Central memory CD8-positive, alpha-beta T cell (primary cell): ENCODE measurements at regions not wholly inside any gene's neighbourhood (a gene's known extent, or its start where the extent isn't known, plus 50 kb on each side); places are given as distances from the start of the nearest gene placed in this dataset.
"Not testable (repeated sequence)": the region's sequence is repeated elsewhere in the genome, so short reads cannot be mapped to it uniquely, and the experiment has no call there.

Source experiments
- ATAC-seq: fragments of 150-1000 bp; cut with Tn5 transposase; replicated peaks from 2 replicates; pipeline ENCODE4 v1.10.0; 2022; ENCODE audit warnings: mild to moderate bottlenecking, moderate FRiP score, moderate number of reproducible peaks; ENCODE audit not compliant: poor library complexity, severe bottlenecking; ENCODE audit errors: extremely low read depth
- DNase-seq, 2 donors: peaks; one replicate each; pipeline ENCODE4 v3.0.0; 2021; ENCODE audit warnings: low spot score in 2 of 2
- H3K27ac Mint-ChIP-seq: one replicate; pipeline ENCODE4 v1.8.0; 2022; ENCODE audit warnings: low read depth, mild to moderate bottlenecking, moderate library complexity, mixed read lengths
- H3K27me3 Mint-ChIP-seq: one replicate; pipeline ENCODE4 v1.8.0; 2022; ENCODE audit warnings: mixed read lengths
- H3K36me3 Mint-ChIP-seq: one replicate; pipeline ENCODE4 v1.8.0; 2022; ENCODE audit warnings: mild to moderate bottlenecking, moderate library complexity, mixed read lengths; ENCODE audit not compliant: insufficient read depth
- H3K4me1 Mint-ChIP-seq: one replicate; pipeline ENCODE4 v1.8.0; 2022; ENCODE audit warnings: mixed read lengths
- H3K4me3 Mint-ChIP-seq: one replicate; pipeline ENCODE4 v1.8.0; 2022; ENCODE audit warnings: mild to moderate bottlenecking, moderate library complexity, mixed read lengths
- H3K9me3 Mint-ChIP-seq: one replicate; pipeline ENCODE4 v1.8.0; 2022; ENCODE audit warnings: mixed read lengths

- DNase-seq, H3K27me3 Mint-ChIP-seq, H3K4me1 Mint-ChIP-seq, H3K36me3 Mint-ChIP-seq, ATAC-seq, H3K9me3 Mint-ChIP-seq, H3K4me3 Mint-ChIP-seq, H3K27ac Mint-ChIP-seq: not testable (repeated sequence)
These were observed 76.8 kb upstream of the DST start for GRCh38 chr6:56719315-56720058.

GRCh38 chr6:56718236-56718635 is 75.5 kb upstream of the DST start:
- no peak for DNase-seq
- Mint-ChIP-seq H3K4me1 (no peaks in the 10 kb centered on the region), H3K4me3 (no peak overlapping the region), H3K27ac (no peak overlapping the region), H3K9me3 (peaks cover 5% of the 10 kb centered on the region), H3K36me3 (no peaks in the 10 kb centered on the region), H3K27me3 (no peaks in the 10 kb centered on the region)
- no peak for ATAC-seq

DNA sequence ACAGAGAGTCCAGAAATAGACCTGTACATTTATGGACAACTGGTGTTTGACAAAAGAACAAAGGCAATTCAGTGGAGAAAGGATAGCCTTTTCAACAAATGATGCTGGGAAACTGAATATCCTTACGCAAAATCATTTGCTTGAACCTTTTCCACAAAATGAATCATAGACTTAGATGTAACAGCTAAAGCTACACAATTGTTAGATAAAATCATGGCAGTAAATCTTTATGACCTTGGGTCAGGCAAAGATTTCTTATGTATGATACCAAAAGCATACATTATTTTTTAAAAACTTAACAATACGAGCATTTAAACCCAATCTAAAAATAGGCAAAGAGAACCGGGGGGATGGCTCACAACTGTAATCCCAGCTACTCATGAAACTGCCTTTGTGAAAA is 73.5 kb upstream of the DST start:
- no peaks in the 10 kb centered on the region for H3K36me3 Mint-ChIP-seq
- peaks cover 5% of the 10 kb centered on the region for H3K9me3 Mint-ChIP-seq
- H3K27ac Mint-ChIP-seq: no peak overlapping the region
- H3K4me1 Mint-ChIP-seq: no peaks in the 10 kb centered on the region
- ATAC-seq (no peak), DNase-seq (no peak)
- no peak overlapping the region for H3K4me3 Mint-ChIP-seq
- no peaks in the 10 kb centered on the region for H3K27me3 Mint-ChIP-seq

DNA sequence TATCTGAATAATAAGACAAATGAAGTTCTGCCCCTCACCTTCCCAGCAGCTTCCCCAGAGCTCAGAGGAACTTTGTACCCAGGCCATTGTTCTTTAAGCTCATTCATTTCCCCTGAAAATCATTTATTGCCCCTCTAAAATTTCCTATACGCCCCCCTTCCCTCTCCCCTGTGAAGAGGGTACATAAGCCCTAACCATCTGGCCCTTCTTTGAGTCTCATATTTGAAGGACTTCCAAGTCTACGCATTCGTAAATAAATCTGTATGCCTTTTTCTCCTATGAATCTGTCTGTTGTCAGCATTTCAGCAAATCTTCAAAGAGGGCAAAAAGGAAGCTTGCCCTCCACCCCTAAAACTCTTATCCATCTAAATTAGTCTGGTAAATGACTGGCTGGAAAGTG is 73.1 kb upstream of the DST start:
- peaks cover 5% of the 10 kb centered on the region for H3K9me3 Mint-ChIP-seq
- DNase-seq (no peak), ATAC-seq (no peak)
- no peaks in the 10 kb centered on the region for H3K36me3 Mint-ChIP-seq
- no peak overlapping the region for H3K4me3 Mint-ChIP-seq
- no peaks in the 10 kb centered on the region for H3K4me1 Mint-ChIP-seq
- H3K27ac Mint-ChIP-seq: no peak overlapping the region
- no peaks in the 10 kb centered on the region for H3K27me3 Mint-ChIP-seq

DNA sequence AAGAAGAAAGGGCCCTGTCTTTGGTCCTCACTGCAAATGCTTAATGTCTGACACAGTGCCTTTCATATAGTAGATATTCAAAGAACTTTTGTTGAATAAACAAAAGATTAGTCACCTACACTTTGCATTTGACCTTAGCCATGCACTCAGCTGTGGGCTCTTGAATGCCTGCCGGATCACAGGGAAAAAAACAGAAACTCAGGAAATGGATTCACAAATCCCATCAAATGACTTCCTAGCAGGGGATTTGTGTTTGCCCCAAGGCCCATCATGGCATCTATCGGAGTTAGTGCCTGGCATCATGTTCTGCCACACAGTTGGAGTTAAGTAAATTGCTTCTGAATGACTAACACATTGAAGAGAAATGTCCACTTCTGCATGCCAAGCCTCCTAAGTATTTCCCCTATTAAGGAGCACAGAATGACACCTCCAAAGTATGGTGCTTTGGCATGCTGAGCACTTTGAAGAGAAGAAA is 72.3 kb upstream of the DST start:
- DNase-seq (no peak), ATAC-seq (no peak)

DNA sequence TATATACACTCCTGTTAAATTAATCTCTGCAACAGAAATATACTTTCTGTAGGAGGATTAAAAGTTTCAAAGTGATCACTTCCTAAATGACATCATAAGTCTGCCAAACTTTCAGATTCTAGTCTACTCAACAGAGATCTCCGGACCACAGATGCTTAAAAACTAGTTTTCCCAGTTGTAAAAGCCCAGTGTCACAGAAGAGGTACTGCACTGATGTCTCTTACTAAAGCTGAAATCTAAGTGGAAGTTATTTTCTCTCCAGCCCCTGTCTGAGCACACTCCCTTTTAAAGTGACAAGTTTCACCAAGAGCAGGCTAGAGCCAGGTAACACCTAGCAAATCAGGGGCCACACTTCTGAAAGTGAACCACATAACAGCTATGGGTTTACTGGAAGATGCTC is 71.6 kb upstream of the DST start:
- H3K27me3 Mint-ChIP-seq: no peaks in the 10 kb centered on the region

More for the DNA sequence above, 72.3 kb upstream of the DST start:
- no peak overlapping the region for H3K27ac Mint-ChIP-seq
- no peaks in the 10 kb centered on the region for H3K4me1 Mint-ChIP-seq
- H3K27me3 Mint-ChIP-seq: no peaks in the 10 kb centered on the region
- no peak overlapping the region for H3K4me3 Mint-ChIP-seq
- H3K9me3 Mint-ChIP-seq: peaks cover 5% of the 10 kb centered on the region
- H3K36me3 Mint-ChIP-seq: no peaks in the 10 kb centered on the region

DNA sequence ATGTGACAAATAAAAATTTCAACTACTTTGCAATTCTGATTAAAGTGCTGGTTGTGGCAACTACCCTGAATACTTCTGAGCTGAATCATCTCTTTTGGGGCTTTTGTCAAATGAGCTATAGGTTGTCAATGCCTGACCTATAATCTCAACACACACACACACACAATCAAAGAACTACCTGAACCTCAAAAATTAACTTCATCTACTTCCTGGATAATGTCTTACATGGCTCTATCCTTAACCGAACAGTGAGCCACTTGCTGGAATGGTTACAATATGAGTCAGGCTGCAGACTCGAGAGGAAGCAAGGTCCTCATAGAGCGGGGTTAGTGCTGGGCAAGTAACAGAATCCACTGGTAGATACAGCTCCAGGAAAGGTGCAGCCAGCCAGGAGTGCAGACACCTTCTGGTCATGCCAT is 70.6 kb upstream of the DST start:
- DNase-seq (no peak), ATAC-seq (no peak)
- no peaks in the 10 kb centered on the region for H3K36me3 Mint-ChIP-seq
- no peak overlapping the region for H3K27ac Mint-ChIP-seq
- H3K4me3 Mint-ChIP-seq: no peak overlapping the region
- H3K27me3 Mint-ChIP-seq: no peaks in the 10 kb centered on the region
- H3K4me1 Mint-ChIP-seq: no peaks in the 10 kb centered on the region
- H3K9me3 Mint-ChIP-seq: no peaks in the 10 kb centered on the region

More for the DNA sequence above, 71.6 kb upstream of the DST start:
- peaks cover under 1% of the 10 kb centered on the region for H3K9me3 Mint-ChIP-seq
- no peaks in the 10 kb centered on the region for H3K4me1 Mint-ChIP-seq
- DNase-seq: no peak
- no peaks in the 10 kb centered on the region for H3K36me3 Mint-ChIP-seq
- no peak for ATAC-seq
- no peak overlapping the region for H3K27ac Mint-ChIP-seq
- no peak overlapping the region for H3K4me3 Mint-ChIP-seq

DNA sequence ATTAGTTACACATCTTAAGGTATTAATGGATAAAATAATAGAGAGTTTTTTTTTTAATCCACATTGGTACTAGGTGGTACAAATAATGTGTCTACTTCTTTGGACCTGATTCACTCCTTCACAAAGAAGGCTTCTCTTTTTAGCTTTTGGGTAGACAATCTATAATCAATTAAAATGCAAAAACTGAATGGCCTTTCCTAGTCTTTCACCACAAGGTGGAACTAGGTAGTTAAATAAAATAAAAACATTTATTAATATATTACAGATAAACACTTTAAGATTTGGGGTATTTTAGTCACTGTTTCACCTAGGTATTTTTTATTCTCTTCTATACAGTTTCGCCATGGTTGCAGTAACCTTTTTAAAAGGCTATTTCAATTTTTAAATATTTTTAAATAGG is 68.3 kb upstream of the DST start:
- Mint-ChIP-seq H3K9me3 (no peaks in the 10 kb centered on the region), H3K27ac (no peak overlapping the region), H3K4me1 (no peaks in the 10 kb centered on the region), H3K4me3 (no peak overlapping the region), H3K27me3 (no peaks in the 10 kb centered on the region), H3K36me3 (no peaks in the 10 kb centered on the region)
- ATAC-seq (no peak), DNase-seq (no peak)

DNA sequence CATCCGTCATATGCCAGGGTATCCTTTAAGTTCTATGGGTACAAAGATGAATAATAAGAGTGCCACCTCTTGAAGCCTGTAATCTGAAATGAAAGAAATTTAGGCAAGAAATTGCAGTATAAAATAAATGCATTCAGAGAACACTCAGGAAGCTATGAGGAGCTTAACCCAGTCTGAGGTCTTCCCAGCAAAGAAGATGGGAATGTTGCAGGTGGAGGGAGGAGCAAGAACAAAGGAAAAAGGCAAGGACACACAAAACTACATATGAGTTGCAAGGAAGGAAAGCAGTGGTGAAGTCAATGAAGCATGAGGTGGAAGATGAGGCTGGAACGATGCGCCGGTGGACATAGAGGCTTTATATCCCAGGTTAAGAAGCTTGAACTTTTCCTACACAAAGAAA is 67.0 kb upstream of the DST start:
- Mint-ChIP-seq H3K4me1 (no peaks in the 10 kb centered on the region), H3K27ac (no peak overlapping the region), H3K9me3 (no peaks in the 10 kb centered on the region), H3K4me3 (no peak overlapping the region), H3K27me3 (no peaks in the 10 kb centered on the region), H3K36me3 (no peaks in the 10 kb centered on the region)
- ATAC-seq (no peak), DNase-seq (no peak)

- H3K4me1 Mint-ChIP-seq: no peaks in the 10 kb centered on the region
These were observed 66.3 kb upstream of the DST start for GRCh38 chr6:56708810-56709597.

GRCh38 chr6:56706981-56707726 is 64.5 kb upstream of the DST start:
- no peak for DNase-seq
- Mint-ChIP-seq H3K4me1 (no peaks in the 10 kb centered on the region), H3K27me3 (no peaks in the 10 kb centered on the region), H3K27ac (no peak overlapping the region), H3K36me3 (no peaks in the 10 kb centered on the region), H3K9me3 (no peaks in the 10 kb centered on the region), H3K4me3 (no peak overlapping the region)
- ATAC-seq: no peak

More at GRCh38 chr6:56708810-56709597, 66.3 kb upstream of the DST start:
- Mint-ChIP-seq H3K9me3 (no peaks in the 10 kb centered on the region), H3K36me3 (no peaks in the 10 kb centered on the region), H3K4me3 (no peak overlapping the region), H3K27ac (no peak overlapping the region), H3K27me3 (no peaks in the 10 kb centered on the region)
- DNase-seq (no peak), ATAC-seq (no peak)

GRCh38 chr6:56699066-56699654 is 56.5 kb upstream of the DST start:
- Mint-ChIP-seq H3K9me3 (peaks cover 6% of the 10 kb centered on the region), H3K27ac (no peak overlapping the region), H3K4me1 (no peaks in the 10 kb centered on the region), H3K36me3 (no peaks in the 10 kb centered on the region), H3K27me3 (no peaks in the 10 kb centered on the region), H3K4me3 (no peak overlapping the region)
- DNase-seq (no peak), ATAC-seq (no peak)
